Natural killer cell (primary cell): ENCODE measurements at regions not wholly inside any gene's neighbourhood (a gene's known extent, or its start where the extent isn't known, plus 50 kb on each side); places are given as distances from the start of the nearest gene placed in this dataset.

Source experiments
- ATAC-seq, 3 donors: fragments of 150-1000 bp in 2 of 3; fragments of 200-7000 bp in 1 of 3; cut with Tn5 transposase; 1 replicate in 1 of 3; 2 replicates in 2 of 3; pipeline ENCODE4 v1.10.0; 2021; ENCODE audit warnings: mild to moderate bottlenecking in 2 of 3, moderate library complexity in 2 of 3
- DNase-seq, 2 donors: peaks; one replicate each; pipeline versions ENCODE4 v3.0.0 to v3.0.0-alpha.2; 2013 to 2021; ENCODE audit warnings: mixed read lengths in 1 of 2
- H3K27ac ChIP-seq: one replicate; pipeline ENCODE4 v1.5.1; 2013; ENCODE audit warnings: mild to moderate bottlenecking, low read length
- H3K27me3 ChIP-seq: one replicate; pipeline ENCODE4 v1.6.1; 2013; ENCODE audit warnings: low read length; ENCODE audit not compliant: control insufficient read depth, insufficient read depth
- H3K36me3 ChIP-seq: one replicate; pipeline ENCODE4 v1.6.1; 2013; ENCODE audit warnings: low read length; ENCODE audit not compliant: control insufficient read depth, insufficient read depth
- H3K4me1 ChIP-seq: one replicate; pipeline ENCODE4 v1.6.1; 2013; ENCODE audit warnings: low read length; ENCODE audit not compliant: control insufficient read depth, insufficient read depth
- H3K4me3 ChIP-seq: one replicate; pipeline ENCODE4 v1.5.1; 2013; ENCODE audit warnings: low read length
- H3K9me3 ChIP-seq: one replicate; pipeline ENCODE4 v1.6.1; 2013; ENCODE audit warnings: low read length; ENCODE audit not compliant: control insufficient read depth, insufficient read depth
- H3K27ac Mint-ChIP-seq, 2 donors: one replicate each; pipeline ENCODE4 v1.8.0; 2022; ENCODE audit warnings: mild to moderate bottlenecking in 2 of 2, mixed read lengths in 2 of 2, moderate library complexity in 1 of 2
- H3K27me3 Mint-ChIP-seq, 2 donors: one replicate each; pipeline ENCODE4 v1.8.0; 2022; ENCODE audit warnings: low read depth in 2 of 2, mixed read lengths in 2 of 2
- H3K36me3 Mint-ChIP-seq: one replicate; pipeline ENCODE4 v1.8.0; 2022; ENCODE audit warnings: mixed read lengths
- H3K4me1 Mint-ChIP-seq, 2 donors: one replicate each; pipeline ENCODE4 v1.8.0; 2022; ENCODE audit warnings: mixed read lengths in 2 of 2
- H3K4me3 Mint-ChIP-seq: one replicate; pipeline ENCODE4 v1.8.0; 2022; ENCODE audit warnings: mild to moderate bottlenecking, moderate library complexity, mixed read lengths
- H3K9me3 Mint-ChIP-seq, 2 donors: one replicate each; pipeline ENCODE4 v1.8.0; 2022; ENCODE audit warnings: mixed read lengths in 2 of 2
- WGBS: methylation state at CpG from one replicate; pipeline ENCODE4 v1.1.7; 2013; ENCODE audit warnings: missing lambda C conversion rate; ENCODE audit not compliant: insufficient coverage; 5-methylcytosine and 5-hydroxymethylcytosine counted together
- intact Hi-C: fragments of 100-400 bp; cut with micrococcal nuclease; formaldehyde crosslinking; loops from one replicate; pipeline ENCODE4 v1.14.2; 2022
- TF ChIP-seq, protein P1 (sequence below): fragments of 200-600 bp; IDR thresholded peaks from one replicate; pipeline ENCODE4 v1.8.0; 2022; ENCODE audit warnings: antibody characterized with exemption

DNA sequence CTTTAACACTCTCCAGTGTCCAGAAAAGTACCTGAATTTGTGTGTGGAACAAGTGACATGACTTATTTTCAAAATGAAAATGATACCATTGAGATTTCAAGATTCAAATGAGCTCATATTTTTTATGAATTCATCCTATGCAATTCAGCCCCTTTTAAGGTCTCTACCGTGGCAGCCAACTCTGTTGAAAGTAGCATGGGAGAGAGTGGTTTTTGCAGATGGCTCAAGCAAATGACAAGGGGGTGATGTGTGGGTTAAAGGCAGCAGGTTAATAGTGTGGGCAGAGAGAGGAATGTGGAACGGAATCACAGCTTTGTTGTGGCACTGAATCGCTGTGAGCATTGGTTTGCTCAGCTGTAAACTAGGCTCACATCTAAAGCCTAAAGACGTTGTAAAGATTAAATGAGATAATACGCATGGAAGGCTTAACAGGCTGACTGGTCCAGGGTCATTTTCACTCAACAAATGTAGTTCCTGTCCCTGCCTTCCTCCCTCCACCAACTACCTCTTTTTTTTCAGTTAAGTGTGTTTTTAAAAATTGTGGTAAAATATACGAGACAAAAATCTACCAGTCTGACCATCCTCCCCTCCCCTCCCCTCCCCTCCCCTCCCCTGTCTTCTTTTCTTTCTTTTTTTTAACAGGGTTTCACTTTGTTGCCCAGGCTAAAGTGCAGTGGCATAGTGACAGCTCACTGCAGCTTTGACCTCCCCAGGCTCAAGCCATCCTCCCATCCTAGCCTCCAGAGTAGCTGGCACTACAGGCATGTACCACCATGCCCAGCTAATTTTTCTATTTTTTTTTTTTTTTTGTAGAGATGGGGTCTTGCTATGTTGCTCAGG is 114.7 kb upstream of the ZNF217 start:
- Histone ChIP-seq H3K4me1 (peaks cover 23% of the 10 kb centered on the region), H3K36me3 (no peaks in the 10 kb centered on the region), H3K27ac (peak overlapping the region; percentile 52), H3K9me3 (no peaks in the 10 kb centered on the region), H3K4me3 (no peak overlapping the region), H3K27me3 (no peaks in the 10 kb centered on the region)
- no peaks in the 10 kb centered on the region for H3K36me3 Mint-ChIP-seq
- H3K27ac Mint-ChIP-seq: peak overlapping the region; percentile 30 to 76
- TF ChIP-seq, protein P1, sequence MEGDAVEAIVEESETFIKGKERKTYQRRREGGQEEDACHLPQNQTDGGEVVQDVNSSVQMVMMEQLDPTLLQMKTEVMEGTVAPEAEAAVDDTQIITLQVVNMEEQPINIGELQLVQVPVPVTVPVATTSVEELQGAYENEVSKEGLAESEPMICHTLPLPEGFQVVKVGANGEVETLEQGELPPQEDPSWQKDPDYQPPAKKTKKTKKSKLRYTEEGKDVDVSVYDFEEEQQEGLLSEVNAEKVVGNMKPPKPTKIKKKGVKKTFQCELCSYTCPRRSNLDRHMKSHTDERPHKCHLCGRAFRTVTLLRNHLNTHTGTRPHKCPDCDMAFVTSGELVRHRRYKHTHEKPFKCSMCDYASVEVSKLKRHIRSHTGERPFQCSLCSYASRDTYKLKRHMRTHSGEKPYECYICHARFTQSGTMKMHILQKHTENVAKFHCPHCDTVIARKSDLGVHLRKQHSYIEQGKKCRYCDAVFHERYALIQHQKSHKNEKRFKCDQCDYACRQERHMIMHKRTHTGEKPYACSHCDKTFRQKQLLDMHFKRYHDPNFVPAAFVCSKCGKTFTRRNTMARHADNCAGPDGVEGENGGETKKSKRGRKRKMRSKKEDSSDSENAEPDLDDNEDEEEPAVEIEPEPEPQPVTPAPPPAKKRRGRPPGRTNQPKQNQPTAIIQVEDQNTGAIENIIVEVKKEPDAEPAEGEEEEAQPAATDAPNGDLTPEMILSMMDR: no peak
- intact Hi-C loops: no loop called here
- H3K27me3 Mint-ChIP-seq: no peaks in the 10 kb centered on the region
- 0% methylated on average over 4 of the region's 6 CpGs for WGBS
- H3K4me1 Mint-ChIP-seq: peaks cover 25 to 35% of the 10 kb centered on the region in 2 donors
- H3K9me3 Mint-ChIP-seq: no peaks in the 10 kb centered on the region
- H3K4me3 Mint-ChIP-seq: peak overlapping the region; percentile 49
- peak; percentile 17 to 55 (median 47) for ATAC-seq
- DNase-seq: peak in 1 of 2 donors; percentile 52

DNA sequence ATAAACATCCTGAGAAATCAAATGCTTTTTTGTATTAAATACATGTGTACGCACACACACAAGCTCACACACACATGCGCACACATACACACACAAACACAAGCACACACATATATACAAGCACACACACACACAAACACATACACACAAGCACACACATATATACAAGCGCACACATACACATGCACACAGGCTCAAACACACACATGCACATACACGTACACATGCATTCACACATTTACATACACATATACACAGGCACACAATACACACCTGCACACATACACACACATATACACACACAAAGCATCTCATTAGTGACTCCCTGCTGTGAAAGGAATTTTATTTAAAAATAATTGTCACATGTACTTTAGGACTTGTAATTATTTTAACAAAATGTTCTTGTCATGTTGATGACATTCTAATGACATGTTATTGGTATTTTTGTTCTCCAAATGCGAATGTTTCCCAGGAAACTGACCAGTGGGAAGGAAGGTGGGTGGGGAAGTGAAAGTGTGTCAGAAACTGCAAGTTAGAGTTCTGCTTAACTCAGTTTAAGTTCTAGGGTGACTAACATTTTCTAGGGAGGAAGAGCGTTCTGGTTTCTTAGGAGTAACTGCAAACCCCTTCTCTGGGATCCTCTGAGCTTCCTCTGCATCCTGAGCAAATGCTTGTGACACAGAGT is 113.9 kb upstream of the ZNF217 start:
- Mint-ChIP-seq H3K4me3 (no peak overlapping the region), H3K27ac (peak overlapping the region; percentile 44 to 76), H3K36me3 (no peaks in the 10 kb centered on the region), H3K9me3 (no peaks in the 10 kb centered on the region), H3K27me3 (no peaks in the 10 kb centered on the region), H3K4me1 (peaks cover 25 to 35% of the 10 kb centered on the region in 2 donors)
- Histone ChIP-seq H3K4me1 (peaks cover 23% of the 10 kb centered on the region), H3K27me3 (no peaks in the 10 kb centered on the region), H3K27ac (peak overlapping the region; percentile 52), H3K9me3 (no peaks in the 10 kb centered on the region), H3K36me3 (no peaks in the 10 kb centered on the region), H3K4me3 (no peak overlapping the region)
- intact Hi-C loops: no loop called here
- 61% methylated on average over 6 of the region's 6 CpGs for whole genome bisulfite sequencing
- DNase-seq (peak in 1 of 2 donors; percentile 30), ATAC-seq (no peak)
- TF ChIP-seq, protein P1: no peak

DNA sequence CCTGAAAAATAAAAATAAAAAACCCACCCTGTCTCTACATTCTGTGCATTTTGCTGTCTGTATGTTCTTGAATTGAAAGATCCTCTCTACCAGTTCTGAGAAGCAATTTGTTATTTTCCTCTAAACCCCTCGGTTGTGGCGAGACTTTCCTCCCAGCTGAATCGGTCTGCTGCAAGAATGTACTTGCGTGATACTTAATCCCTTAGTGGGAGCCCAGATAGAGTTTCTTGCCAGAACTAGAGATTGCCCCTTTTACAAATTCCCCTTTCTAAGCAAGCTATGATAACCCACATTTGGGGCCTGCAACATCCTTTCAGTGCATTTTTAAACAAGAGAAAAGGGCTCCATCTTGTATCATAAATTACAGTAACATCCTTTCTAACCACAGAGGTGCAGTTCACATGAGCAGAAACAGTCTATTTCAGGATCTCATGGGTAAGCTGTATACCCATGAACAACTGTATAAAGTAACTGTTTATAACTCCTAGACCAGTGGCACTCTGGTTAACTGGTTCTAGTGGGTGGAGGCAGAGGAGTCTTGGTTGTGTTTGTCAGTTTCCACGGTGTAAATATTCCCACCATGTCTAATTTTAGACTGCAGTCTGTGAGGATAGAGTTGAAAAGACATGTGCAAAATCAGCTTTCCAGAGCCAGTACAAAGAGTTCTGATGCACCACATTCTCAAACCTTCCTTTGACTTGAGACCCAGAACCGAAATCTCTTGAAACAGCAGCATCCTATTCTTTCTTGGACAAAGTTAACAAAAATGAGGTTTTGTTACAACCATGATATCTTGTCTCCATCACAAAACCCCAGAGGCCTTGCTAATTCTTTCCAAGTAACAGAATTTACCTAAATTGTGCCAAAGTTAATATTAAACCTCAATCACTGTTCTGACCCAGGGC is 113.1 kb upstream of the ZNF217 start:
- Histone ChIP-seq H3K27ac (peak overlapping the region; percentile 52), H3K36me3 (no peaks in the 10 kb centered on the region), H3K27me3 (no peaks in the 10 kb centered on the region), H3K4me3 (no peak overlapping the region), H3K4me1 (peaks cover 24% of the 10 kb centered on the region), H3K9me3 (no peaks in the 10 kb centered on the region)
- Mint-ChIP-seq H3K9me3 (no peaks in the 10 kb centered on the region), H3K27me3 (no peaks in the 10 kb centered on the region), H3K36me3 (no peaks in the 10 kb centered on the region), H3K4me3 (no peak overlapping the region), H3K4me1 (peaks cover 25 to 35% of the 10 kb centered on the region in 2 donors), H3K27ac (peak overlapping the region; percentile 44 to 76)
- DNase-seq: peak in 1 of 2 donors; percentile 63
- ATAC-seq: peak in 2 of 3 donors; percentile 26 to 42
- WGBS: 20% methylated on average over 6 of the region's 6 CpGs
- intact Hi-C loops: no loop called here
- TF ChIP-seq, protein P1: no peak
